ENCODE measurements at regions not wholly inside any gene's neighbourhood (a gene's known extent, or its start where the extent isn't known, plus 50 kb on each side); places are given as distances from the start of the nearest gene placed in this dataset.

DNA sequence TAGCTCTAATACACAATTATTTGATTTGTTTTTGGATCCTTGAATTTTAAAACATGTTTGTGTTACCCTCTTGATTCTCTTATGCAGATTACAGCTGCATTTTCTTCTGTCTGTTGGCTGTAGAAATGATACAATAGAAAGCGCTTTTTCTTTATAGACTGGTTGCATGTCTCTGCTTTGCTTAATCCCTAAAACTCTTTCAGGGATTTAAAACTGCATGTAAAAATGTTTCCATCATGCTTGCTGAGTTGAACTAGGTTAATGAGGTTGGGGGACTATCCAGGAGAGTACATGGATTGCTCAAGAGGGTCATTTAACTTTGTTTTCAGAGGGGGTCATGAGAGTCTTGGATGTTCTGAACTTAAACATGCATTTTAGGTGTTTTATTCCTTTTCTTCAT is 166.4 kb upstream of the IFNG-AS1 start:
- ChIA-PET POLR2A (ENCODE audit: partially characterized antibody) (no interaction called here), CTCF (ENCODE audit: partially characterized antibody) (interaction anchor here (0.6 to 0.8 kb wide), 2 partner anchors 289 to 468 kb away, joined by 3 read pairs; no protein-coding TSS in a partner anchor)

More for the DNA sequence above, 166.4 kb upstream of the IFNG-AS1 start:
- Histone ChIP-seq H3K4ac (replicated peaks; ENCODE audit: insufficient read length, low read depth, low read length) (no peak overlapping the region), H3K4me2 (ENCODE audit: insufficient read depth in 1 of 2, low read depth in 2 of 2, low read length in 2 of 2) (no peak overlapping the region), H2BK20ac (ENCODE audit: low read length) (no peak overlapping the region), H3K79me1 (ENCODE audit: low read depth, low read length) (no peaks in the 10 kb centered on the region), H4K20me1 (replicated peaks in 1 of 2; ENCODE audit: control insufficient read depth in 1 of 2, insufficient read depth in 2 of 2, low read length in 2 of 2) (no peaks in the 10 kb centered on the region), H2BK120ac (replicated peaks; ENCODE audit: low read depth, low read length) (no peak overlapping the region), H2AFZ (ENCODE audit: low read length) (no peak overlapping the region), H3K56ac (replicated peaks; ENCODE audit: insufficient read length, low read depth, low read length) (no peak overlapping the region), H3K18ac (ENCODE audit: extremely low read depth, low read length) (no peak overlapping the region), H3K23ac (ENCODE audit: insufficient read length) (no peak overlapping the region), H2BK12ac (ENCODE audit: low read depth, low read length) (no peak overlapping the region), H3K79me2 (ENCODE audit: control insufficient read depth in 1 of 2, insufficient read depth in 2 of 2, low read length in 2 of 2) (no peaks in the 10 kb centered on the region), H2AK5ac (ENCODE audit: low read depth, low read length) (no peak overlapping the region), H4K5ac (ENCODE audit: insufficient read length, low read depth, low read length) (no peak overlapping the region), H4K91ac (replicated peaks; ENCODE audit: insufficient read length, low read length) (no peak overlapping the region), H3K23me2 (ENCODE audit: low read depth, low read length) (no peaks in the 10 kb centered on the region), H2BK15ac (ENCODE audit: low read length) (no peak overlapping the region), H3K14ac (ENCODE audit: insufficient read length) (no peak overlapping the region), H3K27ac (ENCODE audit: low read depth, low read length) (no peak overlapping the region), H3K4me3 (ENCODE audit: extremely low read depth in 1 of 4, insufficient read depth in 2 of 4, low read depth in 3 of 4, low read length in 4 of 4) (no peak overlapping the region), H3K9me3 (ENCODE audit: insufficient read depth in 2 of 2, low read depth in 1 of 2, low read length in 1 of 2) (no peaks in the 10 kb centered on the region), H4K8ac (ENCODE audit: extremely low read depth, insufficient read depth, low read length) (no peak overlapping the region), H2BK5ac (ENCODE audit: low read depth, low read length) (no peak overlapping the region), H3K36me3 (ENCODE audit: control insufficient read depth in 2 of 4, insufficient read depth in 4 of 4, low read length in 3 of 4) (no peaks in the 10 kb centered on the region), H3K27me3 (replicated peaks in 1 of 4; ENCODE audit: control insufficient read depth in 3 of 4, extremely low read depth in 1 of 4, insufficient read depth in 3 of 4, low read length in 3 of 4) (no peaks in the 10 kb centered on the region), H3K4me1 (replicated peaks in 1 of 4; ENCODE audit: control insufficient read depth in 3 of 4, insufficient read depth in 4 of 4, low read length in 3 of 4) (no peaks in the 10 kb centered on the region), H3K9ac (replicated peaks in 1 of 4; ENCODE audit: extremely low read depth in 1 of 4, low read depth in 3 of 4, low read length in 3 of 4) (no peak overlapping the region)
- FAIRE-seq (no peak), DNase-seq (ENCODE audit: low read depth in 1 of 2, low spot score in 2 of 2) (no peak)
- TF ChIP-seq, protein P1, sequence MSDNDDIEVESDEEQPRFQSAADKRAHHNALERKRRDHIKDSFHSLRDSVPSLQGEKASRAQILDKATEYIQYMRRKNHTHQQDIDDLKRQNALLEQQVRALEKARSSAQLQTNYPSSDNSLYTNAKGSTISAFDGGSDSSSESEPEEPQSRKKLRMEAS (IDR thresholded peaks at IDR 0.05) = no peak
- TF ChIP-seq SIN3A (conservative IDR thresholded peaks at IDR 0.05 in 1 of 2, IDR thresholded peaks at IDR 0.05 in 1 of 2; ENCODE audit: low read depth in 1 of 2, low read length in 2 of 2) = no peak
- WGBS, 2 experiments (ENCODE audit: extremely low coverage in 1 of 2, insufficient coverage in 1 of 2, insufficient read length in 1 of 2, insufficient replicate concordance in 2 of 2, low coverage in 1 of 2, low lambda C conversion rate in 2 of 2, missing lambda C conversion rate in 1 of 2) = 92% methylated on average over 1 of the region's 1 CpG; no CpG with 5 or more reads in 1 of the 2 experiments

Measured in H1 (cell line).